Gastroesophageal sphincter (tissue), 4 donors: ENCODE measurements at regions not wholly inside any gene's neighbourhood (a gene's known extent, or its start where the extent isn't known, plus 50 kb on each side); places are given as distances from the start of the nearest gene placed in this dataset.
A peak's percentile ranks its signal among the peaks of the same experiment; 100 is the strongest.

Experiments used
- ATAC-seq: fragments of 150-250 bp; one replicate; pipeline ENCODE4 v1.9.1; 2016; ENCODE audit warnings: mild to moderate bottlenecking, moderate library complexity
- H3K27ac ChIP-seq, 4 donors: fragments of 200-600 bp; sonication (generic) in 3 of 4; 1 replicate in 3 of 4; 2 replicates in 1 of 4; pipeline ENCODE4 v1.5.1; 2016 to 2019
- H3K27me3 ChIP-seq: fragments of 200-600 bp; sonication (generic); one replicate; pipeline ENCODE4 v1.5.1; 2019
- H3K36me3 ChIP-seq, 2 donors: fragments of 200-600 bp; sonication (generic); one replicate each; pipeline ENCODE4 v1.5.1; 2019; ENCODE audit warnings: control low read depth in 1 of 2
- H3K4me1 ChIP-seq, 3 donors: fragments of 200-600 bp; sonication (generic); 1 replicate in 2 of 3; 2 replicates in 1 of 3; pipeline ENCODE4 v1.5.1; 2016 to 2019; ENCODE audit warnings: control low read depth in 2 of 3
- H3K4me3 ChIP-seq, 2 donors: fragments of 200-600 bp; sonication (generic); one replicate each; pipeline ENCODE4 v1.5.1; 2019; ENCODE audit warnings: mild to moderate bottlenecking in 1 of 2, moderate library complexity in 1 of 2
- H3K9me3 ChIP-seq, 3 donors: fragments of 200-600 bp; sonication (generic); one replicate each; pipeline ENCODE4 v1.5.1; 2017 to 2019; ENCODE audit warnings: control low read depth in 2 of 3
- EP300 ChIP-seq: sonication (generic); formaldehyde crosslinking; IDR thresholded peaks from one replicate; pipeline ENCODE4 v1.6.1; 2017; ENCODE audit warnings: antibody characterized with exemption, mild to moderate bottlenecking
- POLR2A ChIP-seq, 2 donors: fragments of 450-650 bp; IDR thresholded peaks; one replicate each; pipeline ENCODE4 v1.6.1; 2017; ENCODE audit warnings: antibody characterized with exemption in 2 of 2, mild to moderate bottlenecking in 2 of 2, moderate library complexity in 1 of 2
- POLR2AphosphoS5 ChIP-seq: sonication (generic); formaldehyde crosslinking; IDR thresholded peaks from one replicate; pipeline ENCODE4 v1.6.1; 2017; ENCODE audit warnings: antibody characterized with exemption
- WGBS, 2 donors: methylation state at CpG; one replicate each; pipeline ENCODE4 v1.1.5; 2018; ENCODE audit warnings: low coverage in 1 of 2; 5-methylcytosine and 5-hydroxymethylcytosine counted together
- TF ChIP-seq, protein P1 (sequence below), 4 experiments: fragments of 200-600 bp in 2 of 4; fragments of 450-650 bp in 2 of 4; sonication (generic) in 1 of 4; IDR thresholded peaks; one replicate each; pipeline ENCODE4 v1.5.1; 2017 to 2019; ENCODE audit warnings: antibody characterized with exemption in 4 of 4, mild to moderate bottlenecking in 2 of 4, moderate library complexity in 2 of 4

DNA sequence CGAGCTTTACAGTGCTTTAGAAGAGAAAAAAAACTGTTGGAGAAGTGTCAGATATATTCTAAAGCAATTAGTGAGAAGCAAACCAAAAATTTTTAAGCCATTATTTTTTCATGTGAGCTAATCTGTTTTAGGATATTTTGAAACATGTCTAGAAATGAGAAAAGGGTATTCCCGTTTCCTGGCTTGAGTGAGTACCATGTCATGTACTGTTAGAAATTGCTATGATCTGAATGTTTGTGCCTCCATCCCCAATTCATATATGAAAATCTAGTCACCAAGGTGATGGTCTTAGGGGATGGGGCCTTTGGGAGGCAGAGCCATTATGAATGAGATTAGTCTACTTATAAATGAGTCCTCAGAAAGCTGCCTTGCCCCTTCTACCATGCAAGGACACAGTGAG is 493.3 kb upstream of the GCFC2 start:
- TF ChIP-seq EP300 = no peak
- TF ChIP-seq, protein P1, sequence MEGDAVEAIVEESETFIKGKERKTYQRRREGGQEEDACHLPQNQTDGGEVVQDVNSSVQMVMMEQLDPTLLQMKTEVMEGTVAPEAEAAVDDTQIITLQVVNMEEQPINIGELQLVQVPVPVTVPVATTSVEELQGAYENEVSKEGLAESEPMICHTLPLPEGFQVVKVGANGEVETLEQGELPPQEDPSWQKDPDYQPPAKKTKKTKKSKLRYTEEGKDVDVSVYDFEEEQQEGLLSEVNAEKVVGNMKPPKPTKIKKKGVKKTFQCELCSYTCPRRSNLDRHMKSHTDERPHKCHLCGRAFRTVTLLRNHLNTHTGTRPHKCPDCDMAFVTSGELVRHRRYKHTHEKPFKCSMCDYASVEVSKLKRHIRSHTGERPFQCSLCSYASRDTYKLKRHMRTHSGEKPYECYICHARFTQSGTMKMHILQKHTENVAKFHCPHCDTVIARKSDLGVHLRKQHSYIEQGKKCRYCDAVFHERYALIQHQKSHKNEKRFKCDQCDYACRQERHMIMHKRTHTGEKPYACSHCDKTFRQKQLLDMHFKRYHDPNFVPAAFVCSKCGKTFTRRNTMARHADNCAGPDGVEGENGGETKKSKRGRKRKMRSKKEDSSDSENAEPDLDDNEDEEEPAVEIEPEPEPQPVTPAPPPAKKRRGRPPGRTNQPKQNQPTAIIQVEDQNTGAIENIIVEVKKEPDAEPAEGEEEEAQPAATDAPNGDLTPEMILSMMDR (IDR thresholded peaks at IDR 0.05) = no peak
- TF ChIP-seq POLR2AphosphoS5 = no peak
- TF ChIP-seq POLR2A (IDR thresholded peaks at IDR 0.05) = no peak
- no peak for ATAC-seq
- Histone ChIP-seq H3K4me3 (no peak overlapping the region), H3K36me3 (no peaks in the 10 kb centered on the region), H3K27ac (no peak overlapping the region), H3K9me3 (no peaks in the 10 kb centered on the region), H3K27me3 (no peaks in the 10 kb centered on the region), H3K4me1 (no peaks in the 10 kb centered on the region)
- 32 to 61% methylated on average over 2 of the region's 2 CpGs for WGBS, 2 donors

DNA sequence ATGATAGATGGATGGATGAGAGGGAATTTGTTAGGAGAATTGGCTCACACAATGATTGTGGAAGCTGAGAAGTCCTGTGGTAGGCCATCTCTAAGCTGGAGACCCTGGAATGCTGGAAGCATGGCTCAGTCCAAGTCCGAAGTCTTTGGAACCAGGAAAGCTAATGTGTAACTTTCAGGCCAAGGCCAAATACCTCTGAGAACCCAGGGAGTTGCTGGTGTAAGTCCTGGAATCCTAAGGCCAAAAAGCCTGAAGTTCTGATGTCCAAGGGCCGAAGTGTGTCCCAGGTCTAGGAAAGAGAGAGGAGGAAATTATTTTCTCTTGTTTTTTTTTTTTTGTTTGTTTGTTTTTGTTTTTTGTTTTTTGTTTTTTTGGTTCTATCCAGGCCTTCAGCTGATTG is 492.2 kb upstream of the GCFC2 start:
- no peak for ATAC-seq
- H3K9me3 ChIP-seq = no peaks in the 10 kb centered on the region
- 86 to 100% methylated on average over 1 to 2 of the region's 2 CpGs for WGBS, 2 donors
- H3K27me3 ChIP-seq = no peaks in the 10 kb centered on the region
- TF ChIP-seq, protein P1 (IDR thresholded peaks at IDR 0.05) = no peak
- no peak for TF ChIP-seq POLR2AphosphoS5
- TF ChIP-seq EP300 = no peak
- no peak for TF ChIP-seq POLR2A (IDR thresholded peaks at IDR 0.05)
- no peaks in the 10 kb centered on the region for H3K4me1 ChIP-seq
- H3K27ac ChIP-seq = no peak overlapping the region
- no peak overlapping the region for H3K4me3 ChIP-seq
- H3K36me3 ChIP-seq = no peaks in the 10 kb centered on the region

DNA sequence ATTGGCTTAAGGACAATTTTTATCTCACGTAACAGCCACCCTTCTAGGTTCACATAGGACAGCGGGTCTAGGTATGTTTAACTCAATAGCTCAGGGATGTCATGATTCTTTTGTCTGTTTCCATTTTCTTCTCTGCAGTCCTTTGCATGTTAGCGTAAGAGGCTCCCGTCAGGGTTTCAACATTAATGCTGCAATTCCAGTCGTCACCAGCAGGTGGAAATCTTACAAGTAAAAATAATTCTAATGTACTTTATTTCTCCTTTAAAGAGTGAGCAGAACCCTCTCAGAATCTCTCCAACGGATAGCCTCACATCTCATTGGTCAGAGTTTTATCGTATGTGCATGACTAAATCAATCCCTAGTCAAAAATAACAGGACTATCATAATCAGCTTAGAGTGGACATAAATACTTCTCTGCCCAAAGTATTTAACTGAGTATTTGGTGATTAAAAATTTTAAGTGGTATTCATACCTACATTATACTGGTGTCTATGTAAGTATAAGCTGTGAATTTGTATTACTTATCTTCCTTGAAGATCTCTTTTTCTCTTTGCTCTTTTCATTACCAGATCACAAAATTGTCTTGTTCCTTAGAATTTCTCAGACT is 487.2 kb upstream of the GCFC2 start:
- WGBS, 2 donors = 23 to 31% methylated on average over 7 of the region's 7 CpGs
- Histone ChIP-seq H3K27me3 (no peaks in the 10 kb centered on the region), H3K9me3 (no peaks in the 10 kb centered on the region), H3K4me1 (no peaks in the 10 kb centered on the region), H3K36me3 (no peaks in the 10 kb centered on the region), H3K27ac (no peak overlapping the region), H3K4me3 (no peak overlapping the region)
- TF ChIP-seq, protein P1 (IDR thresholded peaks at IDR 0.05) = peak; percentile 34 to 69 (median 42)
- TF ChIP-seq EP300 (no peak), POLR2A (IDR thresholded peaks at IDR 0.05) (no peak), POLR2AphosphoS5 (no peak)
- ATAC-seq = no peak

DNA sequence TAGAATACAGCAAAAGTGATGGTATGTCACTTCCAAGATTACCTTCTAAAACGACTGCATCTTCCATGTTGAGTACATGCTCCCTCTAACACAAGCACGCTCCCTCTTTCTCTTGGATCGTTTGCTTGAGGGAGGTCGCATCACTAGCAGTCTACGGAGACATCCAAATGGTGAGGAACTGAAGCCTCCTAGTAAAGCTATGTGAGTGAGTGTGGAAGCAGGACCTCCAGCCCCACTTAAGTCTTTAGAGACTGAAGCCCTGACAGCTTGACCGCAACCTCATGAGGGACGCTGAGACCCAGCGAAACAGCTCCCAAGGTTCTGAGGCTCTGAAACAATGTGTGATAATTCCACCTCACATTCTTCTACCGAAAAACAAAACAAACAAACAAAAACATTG is 486.7 kb upstream of the GCFC2 start:
- no peak overlapping the region for H3K27ac ChIP-seq
- H3K36me3 ChIP-seq = no peaks in the 10 kb centered on the region
- no peaks in the 10 kb centered on the region for H3K27me3 ChIP-seq
- TF ChIP-seq EP300 (no peak), POLR2A (IDR thresholded peaks at IDR 0.05) (no peak)
- TF ChIP-seq, protein P1 (IDR thresholded peaks at IDR 0.05) = no peak
- no peak overlapping the region for H3K4me3 ChIP-seq
- no peaks in the 10 kb centered on the region for H3K9me3 ChIP-seq
- H3K4me1 ChIP-seq = no peaks in the 10 kb centered on the region
- WGBS, 2 donors = 81 to 83% methylated on average over 8 to 9 of the region's 9 CpGs
- ATAC-seq = no peak

DNA sequence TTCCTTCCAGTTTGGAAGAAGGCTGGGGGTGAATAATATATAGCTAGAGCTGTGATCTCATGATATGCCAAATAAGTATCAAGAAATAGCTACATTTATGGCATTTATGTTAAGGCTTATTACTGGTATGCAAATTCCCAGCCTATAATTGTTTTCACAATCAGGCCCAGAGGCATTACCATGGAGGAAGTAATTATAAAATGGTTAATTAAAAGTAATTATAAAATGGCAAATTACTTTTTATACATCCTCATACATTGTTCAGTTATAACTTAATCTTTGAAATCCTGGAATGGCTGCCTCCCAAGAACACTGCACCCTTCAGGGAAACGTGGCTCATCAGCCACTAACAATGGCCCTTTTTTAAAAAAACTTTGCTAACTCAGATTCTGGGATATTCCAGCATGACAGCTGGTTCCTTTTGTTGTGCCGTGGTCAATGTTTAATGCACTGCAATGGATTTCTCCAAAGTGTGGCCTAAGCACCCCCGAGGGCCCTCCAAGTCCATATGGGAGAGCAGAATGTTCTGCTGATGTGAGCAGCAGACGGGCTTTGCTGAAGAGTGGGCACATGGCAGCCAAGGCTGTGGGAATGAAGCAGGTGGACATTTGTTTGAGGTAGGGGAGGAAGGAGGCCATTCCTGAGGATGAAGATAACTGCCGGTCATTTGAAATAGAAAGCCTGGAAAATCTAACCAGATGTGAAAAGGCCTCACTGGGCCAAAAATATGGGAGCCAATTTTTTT is 483.5 kb upstream of the GCFC2 start:
- WGBS, 2 donors = 54 to 73% methylated on average over 4 to 5 of the region's 5 CpGs

More for the DNA sequence above, 483.5 kb upstream of the GCFC2 start:
- Histone ChIP-seq H3K4me1 (no peaks in the 10 kb centered on the region), H3K27ac (no peak overlapping the region), H3K36me3 (no peaks in the 10 kb centered on the region), H3K4me3 (no peak overlapping the region), H3K27me3 (no peaks in the 10 kb centered on the region), H3K9me3 (no peaks in the 10 kb centered on the region)
- no peak for ATAC-seq
- TF ChIP-seq POLR2A (IDR thresholded peaks at IDR 0.05) (no peak), POLR2AphosphoS5 (no peak), EP300 (no peak)
- TF ChIP-seq, protein P1 (IDR thresholded peaks at IDR 0.05) = no peak
